NB4 (cell line): ENCODE measurements at regions not wholly inside any gene's neighbourhood (a gene's known extent, or its start where the extent isn't known, plus 50 kb on each side); places are given as distances from the start of the nearest gene placed in this dataset.
"Not testable (repeated sequence)": the region's sequence is repeated elsewhere in the genome, so short reads cannot be mapped to it uniquely, and the experiment has no call there.

Source experiments
- DNase-seq: peaks from one replicate; pipeline ENCODE4 v3.0.0; 2010; ENCODE audit warnings: low read depth
- H3K4me3 ChIP-seq: one replicate; pipeline ENCODE4 v1.5.1; 2011; ENCODE audit warnings: mild to moderate bottlenecking, low read depth, low read length, moderate library complexity
- CTCF ChIP-seq: IDR thresholded peaks from one replicate; pipeline ENCODE4 v1.5.1; 2012; ENCODE audit warnings: low read depth, low read length
- MAX ChIP-seq: IDR thresholded peaks from 2 replicates; pipeline ENCODE4 v1.6.1; 2011; ENCODE audit warnings: low read depth, low read length
- MYC ChIP-seq: IDR thresholded peaks from 2 replicates; pipeline ENCODE4 v1.6.1; 2011; ENCODE audit warnings: low read depth, low read length
- POLR2A ChIP-seq: IDR thresholded peaks from 2 replicates; pipeline ENCODE4 v1.6.1; 2011; ENCODE audit warnings: mild to moderate bottlenecking; ENCODE audit not compliant: insufficient read length; ENCODE audit errors: extremely low read depth

GRCh38 chr6:56789879-56790278, 147.2 kb upstream of the DST start:
- no peak overlapping the region for H3K4me3 ChIP-seq
- DNase-seq: no peak
- TF ChIP-seq CTCF (no peak), MAX (no peak), MYC (no peak), POLR2A (no peak)

GRCh38 chr6:56789342-56789741, 146.7 kb upstream of the DST start:
- no peak for DNase-seq
- TF ChIP-seq MAX: no peak
- TF ChIP-seq CTCF: no peak
- no peak overlapping the region for H3K4me3 ChIP-seq

- no peak for TF ChIP-seq CTCF
- H3K4me3 ChIP-seq: no peak overlapping the region
- DNase-seq: no peak
Observed at GRCh38 chr6:56787209-56787608, 144.5 kb upstream of the DST start.

- TF ChIP-seq CTCF: no peak
- no peak for TF ChIP-seq MYC
- TF ChIP-seq MAX: no peak
- TF ChIP-seq POLR2A: no peak
- DNase-seq: no peak
- no peak overlapping the region for H3K4me3 ChIP-seq
Observed at GRCh38 chr6:56786256-56786655, 143.6 kb upstream of the DST start.

- not testable (repeated sequence) for DNase-seq, H3K4me3 ChIP-seq
Observed at GRCh38 chr6:56785536-56785935, 142.8 kb upstream of the DST start.

GRCh38 chr6:56780109-56780508, 137.4 kb upstream of the DST start:
- not testable (repeated sequence) for H3K4me3 ChIP-seq, DNase-seq

GRCh38 chr6:56778503-56778902, 135.8 kb upstream of the DST start:
- not testable (repeated sequence) for H3K4me3 ChIP-seq, DNase-seq

- DNase-seq: no peak
- no peak overlapping the region for H3K4me3 ChIP-seq
Observed at GRCh38 chr6:56775498-56776166, 132.9 kb upstream of the DST start.

More at GRCh38 chr6:56775498-56776166, 132.9 kb upstream of the DST start:
- no peak for TF ChIP-seq POLR2A
- no peak for TF ChIP-seq CTCF
- TF ChIP-seq MAX: no peak
- no peak for TF ChIP-seq MYC
